ENCODE measurements at regions not wholly inside any gene's neighbourhood (a gene's known extent, or its start where the extent isn't known, plus 50 kb on each side); places are given as distances from the start of the nearest gene placed in this dataset.

DNA sequence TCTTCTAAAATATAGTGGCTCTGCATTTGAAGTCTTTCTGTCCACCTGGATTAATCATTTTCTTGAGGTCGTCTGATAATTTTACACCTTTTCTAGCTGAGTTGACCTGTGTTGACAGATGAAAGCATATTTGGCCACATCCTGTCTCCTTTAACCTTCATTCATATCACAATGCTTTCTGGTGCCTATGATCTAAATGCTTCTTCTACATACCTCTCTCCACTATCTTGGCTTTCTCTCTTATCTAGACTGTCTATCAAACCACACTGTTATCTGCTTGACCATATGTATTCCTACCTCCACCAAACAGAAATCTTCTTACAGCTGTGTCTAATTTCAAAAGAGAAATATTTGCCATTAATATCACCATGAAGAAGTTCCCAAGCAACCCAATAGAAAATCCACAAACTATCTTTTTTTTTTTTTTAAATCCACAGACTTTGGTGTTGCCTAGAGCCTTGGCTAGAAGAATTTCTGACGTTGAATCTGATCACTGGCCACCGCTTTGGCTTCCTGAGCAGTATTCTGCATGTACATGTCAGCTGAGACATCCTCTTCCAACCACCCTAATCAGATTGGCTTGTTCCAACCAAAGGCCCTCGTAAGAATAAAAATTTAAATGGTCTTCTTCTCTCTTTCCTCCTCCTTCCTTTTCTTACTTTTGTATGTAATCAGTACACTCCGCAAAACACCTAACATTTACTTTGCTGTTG, 66.3 kb upstream of the SP4 start:
- Histone ChIP-seq H3K27ac (no peak overlapping the region), H3K27me3 (no peaks in the 10 kb centered on the region), H3K4me1 (no peaks in the 10 kb centered on the region), H3K4me3 (no peak overlapping the region), H3K9me3 (peaks cover 0 to 3% (median 0%) of the 10 kb centered on the region in 3 donors), H3K36me3 (no peaks in the 10 kb centered on the region)
- no peak for TF ChIP-seq POLR2AphosphoS5 (IDR thresholded peaks at IDR 0.05)
- TF ChIP-seq CTCF (IDR thresholded peaks at IDR 0.05), result no peak
- no peak for TF ChIP-seq EP300 (IDR thresholded peaks at IDR 0.05)
- TF ChIP-seq POLR2A (IDR thresholded peaks at IDR 0.05), result no peak
- WGBS, 2 donors (ENCODE audit: low coverage in 1 of 2), result 66 to 78% methylated on average over 5 of the region's 5 CpGs
- no peak for ATAC-seq

GRCh38 chr7:21364801-21365271, 63.0 kb upstream of the SP4 start:
- H3K27me3 ChIP-seq, result no peaks in the 10 kb centered on the region
- H3K27ac ChIP-seq, result no peak overlapping the region
- H3K36me3 ChIP-seq, result no peaks in the 10 kb centered on the region
- peaks cover 0 to 3% (median 0%) of the 10 kb centered on the region in 3 donors for H3K9me3 ChIP-seq
- TF ChIP-seq CTCF (IDR thresholded peaks at IDR 0.05) (no peak), POLR2A (IDR thresholded peaks at IDR 0.05) (no peak)
- WGBS, 2 donors (ENCODE audit: low coverage in 1 of 2), result 70 to 75% methylated on average over 2 of the region's 2 CpGs
- no peak for ATAC-seq
- H3K4me3 ChIP-seq, result no peak overlapping the region
- H3K4me1 ChIP-seq, result no peaks in the 10 kb centered on the region

GRCh38 chr7:21365866-21366624, 61.8 kb upstream of the SP4 start:
- Histone ChIP-seq H3K9me3 (peaks cover 0 to 3% (median 0%) of the 10 kb centered on the region in 3 donors), H3K27me3 (no peaks in the 10 kb centered on the region), H3K27ac (no peak overlapping the region), H3K4me3 (no peak overlapping the region), H3K4me1 (no peaks in the 10 kb centered on the region), H3K36me3 (no peaks in the 10 kb centered on the region)
- no peak for TF ChIP-seq POLR2A (IDR thresholded peaks at IDR 0.05)
- no peak for TF ChIP-seq POLR2AphosphoS5 (IDR thresholded peaks at IDR 0.05)
- TF ChIP-seq EP300 (IDR thresholded peaks at IDR 0.05), result no peak
- TF ChIP-seq CTCF (IDR thresholded peaks at IDR 0.05), result no peak
- ATAC-seq, result no peak
- WGBS, 2 donors (ENCODE audit: low coverage in 1 of 2), result 42 to 43% methylated on average over 6 of the region's 6 CpGs

DNA sequence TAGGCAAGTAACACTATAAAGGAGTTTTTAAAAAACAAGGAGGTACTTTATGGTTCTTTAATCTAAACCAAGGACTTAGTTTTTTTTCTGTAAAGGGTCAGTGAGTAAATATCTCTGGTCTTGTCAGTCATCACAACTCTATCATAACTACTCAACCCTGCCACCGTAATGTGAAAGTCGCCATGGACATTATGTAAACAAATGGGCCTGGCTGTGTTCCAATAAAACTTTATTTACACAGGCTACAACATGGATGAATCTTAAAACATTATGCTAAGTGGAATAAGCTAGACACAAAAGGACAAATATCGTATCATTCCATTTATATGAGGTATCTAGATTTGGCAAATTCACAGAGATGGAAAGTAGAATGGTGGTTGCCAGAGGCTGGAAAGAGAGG, 60.8 kb upstream of the SP4 start:
- H3K27ac ChIP-seq, result no peak overlapping the region
- ATAC-seq, result no peak
- WGBS, 2 donors (ENCODE audit: low coverage in 1 of 2), result 52 to 55% methylated on average over 2 to 3 of the region's 3 CpGs

More for the DNA sequence above, 60.8 kb upstream of the SP4 start:
- Histone ChIP-seq H3K27me3 (no peaks in the 10 kb centered on the region), H3K4me3 (no peak overlapping the region), H3K9me3 (peaks cover 0 to 3% (median 0%) of the 10 kb centered on the region in 3 donors), H3K4me1 (no peaks in the 10 kb centered on the region), H3K36me3 (no peaks in the 10 kb centered on the region)
- TF ChIP-seq EP300 (IDR thresholded peaks at IDR 0.05) (no peak), POLR2A (IDR thresholded peaks at IDR 0.05) (no peak), POLR2AphosphoS5 (IDR thresholded peaks at IDR 0.05) (no peak), CTCF (IDR thresholded peaks at IDR 0.05) (no peak)

All from gastroesophageal sphincter (tissue), 4 donors.